ENCODE measurements at regions not wholly inside any gene's neighbourhood (a gene's known extent, or its start where the extent isn't known, plus 50 kb on each side); places are given as distances from the start of the nearest gene placed in this dataset.

DNA sequence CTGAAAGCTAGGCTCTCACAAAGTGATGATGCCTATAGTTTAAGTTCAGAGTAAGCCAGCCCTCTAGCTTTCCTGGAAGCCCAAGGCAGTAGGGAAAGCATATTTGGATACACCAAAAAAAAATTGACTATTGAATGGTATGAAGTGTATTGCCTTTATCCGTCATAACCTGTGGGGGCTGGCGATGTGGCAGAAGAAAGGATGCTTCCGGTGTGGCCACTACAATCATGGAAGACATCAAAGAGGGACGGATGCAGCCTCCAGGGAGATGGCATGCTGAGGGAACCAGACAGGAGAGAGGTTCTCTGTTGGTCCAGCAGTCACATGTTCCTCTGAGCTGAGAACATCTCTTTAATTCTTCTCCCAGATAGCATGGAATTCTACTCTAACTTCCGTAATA lies 170.3 kb downstream of the TMEM18 start:
- POLR2A ChIA-PET (ENCODE audit: unreplicated experiment): no interaction called here
- DNase-seq: no peak
- intact Hi-C loops (cut with micrococcal nuclease; ENCODE audit: unreplicated experiment): no loop called here
- no peaks in the 10 kb centered on the region for H3K4me1 ChIP-seq (replicated peaks; ENCODE audit: insufficient read depth)
- H3K36me3 ChIP-seq (ENCODE audit: low read depth): no peaks in the 10 kb centered on the region
- no peak overlapping the region for H2AFZ ChIP-seq
- H3K9me2 ChIP-seq (ENCODE audit: insufficient read depth): no peaks in the 10 kb centered on the region
- H4K20me1 ChIP-seq (ENCODE audit: insufficient read depth): no peaks in the 10 kb centered on the region
- no peaks in the 10 kb centered on the region for H3K79me2 ChIP-seq (ENCODE audit: low read depth)
- H3K4me2 ChIP-seq: no peak overlapping the region
- CTCF ChIA-PET: no interaction called here
- H3K4me3 ChIP-seq: no peak overlapping the region
- TF ChIP-seq EZH2 (IDR thresholded peaks at IDR 0.05; ENCODE audit: low read depth): no peak
- TF ChIP-seq, protein P1, sequence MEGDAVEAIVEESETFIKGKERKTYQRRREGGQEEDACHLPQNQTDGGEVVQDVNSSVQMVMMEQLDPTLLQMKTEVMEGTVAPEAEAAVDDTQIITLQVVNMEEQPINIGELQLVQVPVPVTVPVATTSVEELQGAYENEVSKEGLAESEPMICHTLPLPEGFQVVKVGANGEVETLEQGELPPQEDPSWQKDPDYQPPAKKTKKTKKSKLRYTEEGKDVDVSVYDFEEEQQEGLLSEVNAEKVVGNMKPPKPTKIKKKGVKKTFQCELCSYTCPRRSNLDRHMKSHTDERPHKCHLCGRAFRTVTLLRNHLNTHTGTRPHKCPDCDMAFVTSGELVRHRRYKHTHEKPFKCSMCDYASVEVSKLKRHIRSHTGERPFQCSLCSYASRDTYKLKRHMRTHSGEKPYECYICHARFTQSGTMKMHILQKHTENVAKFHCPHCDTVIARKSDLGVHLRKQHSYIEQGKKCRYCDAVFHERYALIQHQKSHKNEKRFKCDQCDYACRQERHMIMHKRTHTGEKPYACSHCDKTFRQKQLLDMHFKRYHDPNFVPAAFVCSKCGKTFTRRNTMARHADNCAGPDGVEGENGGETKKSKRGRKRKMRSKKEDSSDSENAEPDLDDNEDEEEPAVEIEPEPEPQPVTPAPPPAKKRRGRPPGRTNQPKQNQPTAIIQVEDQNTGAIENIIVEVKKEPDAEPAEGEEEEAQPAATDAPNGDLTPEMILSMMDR (conservative IDR thresholded peaks at IDR 0.05): no peak
- peaks cover 38% of the 10 kb centered on the region for H3K27me3 ChIP-seq (ENCODE audit: insufficient read depth, low read depth)
- BruUV-seq (replicated peaks): no TSS peak
- H3F3A ChIP-seq (ENCODE audit: insufficient read depth, low read depth): no peaks in the 10 kb centered on the region
- H3K9me3 ChIP-seq (ENCODE audit: insufficient read depth, low read depth): no peaks in the 10 kb centered on the region
- no peak overlapping the region for H3K27ac ChIP-seq

DNA sequence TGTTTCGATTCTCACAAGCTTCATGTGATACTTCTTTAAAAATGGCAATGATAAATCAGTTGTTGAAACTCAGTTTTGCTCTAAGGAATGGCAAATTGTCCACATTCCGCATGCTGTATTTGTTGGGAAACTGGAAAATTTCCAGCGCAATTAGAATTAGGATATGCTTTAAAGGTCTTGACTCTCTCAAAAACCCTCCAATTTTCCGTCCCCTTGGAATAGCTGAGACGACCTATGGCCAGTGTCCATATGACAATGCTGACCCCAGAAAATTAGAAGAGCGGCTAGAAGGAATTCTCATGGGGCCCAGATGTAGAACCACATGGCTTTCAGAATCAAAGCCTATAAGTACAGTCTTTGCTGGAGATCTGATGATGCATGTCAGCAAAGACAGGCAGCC lies 170.8 kb downstream of the TMEM18 start:
- ChIA-PET CTCF (no interaction called here), POLR2A (ENCODE audit: unreplicated experiment) (no interaction called here)
- peaks cover 43% of the 10 kb centered on the region for H3K27me3 ChIP-seq (ENCODE audit: insufficient read depth, low read depth)
- DNase-seq: no peak
- intact Hi-C loops (cut with micrococcal nuclease; ENCODE audit: unreplicated experiment): no loop called here
- no peak overlapping the region for H3K27ac ChIP-seq
- no peak overlapping the region for H3K4me2 ChIP-seq
- no peak for TF ChIP-seq EZH2 (IDR thresholded peaks at IDR 0.05; ENCODE audit: low read depth)
- TF ChIP-seq, protein P1 (conservative IDR thresholded peaks at IDR 0.05): no peak
- H3F3A ChIP-seq (ENCODE audit: insufficient read depth, low read depth): no peaks in the 10 kb centered on the region
- no peak overlapping the region for H3K4me3 ChIP-seq
- BruUV-seq (replicated peaks): no TSS peak
- H2AFZ ChIP-seq: no peak overlapping the region
- H3K9me2 ChIP-seq (ENCODE audit: insufficient read depth): no peaks in the 10 kb centered on the region
- H3K36me3 ChIP-seq (ENCODE audit: low read depth): no peaks in the 10 kb centered on the region
- no peaks in the 10 kb centered on the region for H3K9me3 ChIP-seq (ENCODE audit: insufficient read depth, low read depth)
- H3K79me2 ChIP-seq (ENCODE audit: low read depth): no peaks in the 10 kb centered on the region
- no peaks in the 10 kb centered on the region for H3K4me1 ChIP-seq (replicated peaks; ENCODE audit: insufficient read depth)
- H4K20me1 ChIP-seq (ENCODE audit: insufficient read depth): no peaks in the 10 kb centered on the region

DNA sequence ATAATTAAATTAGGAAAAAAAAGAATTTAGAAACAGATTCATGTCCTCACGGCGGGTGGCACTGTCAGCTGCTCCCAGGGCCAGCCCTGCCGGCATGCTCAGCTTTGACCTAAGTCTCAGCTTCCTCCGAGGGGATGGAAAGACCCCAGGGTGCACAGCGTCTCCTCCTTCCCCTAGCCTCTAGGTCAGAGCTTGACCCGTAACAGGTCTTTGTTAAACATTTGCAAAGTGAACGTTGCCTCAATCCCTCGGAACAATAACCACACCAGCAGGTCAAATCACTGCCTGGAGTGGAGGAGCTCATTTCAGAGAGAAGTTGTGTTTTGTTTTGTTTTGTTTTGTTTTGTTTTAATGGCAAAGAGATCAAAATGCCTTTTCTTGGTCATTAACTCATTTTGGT lies 171.3 kb downstream of the TMEM18 start:
- TF ChIP-seq, protein P1 (conservative IDR thresholded peaks at IDR 0.05): no peak

More for the DNA sequence above, 171.3 kb downstream of the TMEM18 start:
- no peak for DNase-seq
- Histone ChIP-seq H2AFZ (no peak overlapping the region), H3K9me2 (ENCODE audit: insufficient read depth) (no peaks in the 10 kb centered on the region), H3K4me2 (no peak overlapping the region), H3K79me2 (ENCODE audit: low read depth) (no peaks in the 10 kb centered on the region), H3K27ac (no peak overlapping the region), H3K4me3 (no peak overlapping the region), H3K36me3 (ENCODE audit: low read depth) (no peaks in the 10 kb centered on the region), H4K20me1 (ENCODE audit: insufficient read depth) (no peaks in the 10 kb centered on the region), H3K4me1 (replicated peaks; ENCODE audit: insufficient read depth) (no peaks in the 10 kb centered on the region), H3K9me3 (ENCODE audit: insufficient read depth, low read depth) (no peaks in the 10 kb centered on the region), H3F3A (ENCODE audit: insufficient read depth, low read depth) (no peaks in the 10 kb centered on the region), H3K27me3 (ENCODE audit: insufficient read depth, low read depth) (peaks cover 48% of the 10 kb centered on the region)
- POLR2A ChIA-PET (ENCODE audit: unreplicated experiment): no interaction called here
- intact Hi-C loops (cut with micrococcal nuclease; ENCODE audit: unreplicated experiment): no loop called here
- CTCF ChIA-PET: no interaction called here
- no TSS peak for BruUV-seq (replicated peaks)
